AG04450 (cell line): ENCODE measurements at regions not wholly inside any gene's neighbourhood (a gene's known extent, or its start where the extent isn't known, plus 50 kb on each side); places are given as distances from the start of the nearest gene placed in this dataset.

ENCODE experiments used
- CTCF ChIA-PET: fragments of 300-600, 350-600 bp; formaldehyde crosslinking; extraction: SDS; loops from one replicate; lab custom pipeline; 2022; ENCODE audit warnings: antibody characterized with exemption, inconsistent platforms; lab: Charles Lee
- POLR2A ChIA-PET: fragments of 350-600 bp; formaldehyde crosslinking; extraction: SDS; loops from one replicate; lab custom pipeline; 2021; ENCODE audit warnings: antibody characterized with exemption, inconsistent platforms; lab: Yijun Ruan, JAX
- DNase-seq: peaks from one replicate; pipeline ENCODE4 v3.0.0-alpha.2; 2011; ENCODE audit warnings: low read depth, low spot score
- H3K27ac ChIP-seq: one replicate; pipeline ENCODE4 v1.5.1; 2012; ENCODE audit warnings: low read depth, low read length, control low read depth
- H3K27me3 ChIP-seq: one replicate; pipeline ENCODE4 v1.6.0; 2012; ENCODE audit warnings: low read length; ENCODE audit not compliant: control insufficient read depth, insufficient read depth
- H3K4me3 ChIP-seq: 2 replicates; pipeline ENCODE4 v1.5.1; 2011; ENCODE audit warnings: mild to moderate bottlenecking, low read depth, low read length, control low read depth
- H3K9me3 ChIP-seq: 2 replicates; pipeline ENCODE4 v1.5.1; 2012; ENCODE audit warnings: low read length; ENCODE audit not compliant: control insufficient read depth, insufficient read depth
- CTCF ChIP-seq: IDR thresholded peaks from 2 replicates; pipeline ENCODE4 v1.5.1; 2011; ENCODE audit warnings: low read depth, low read length, control low read depth, inconsistent platforms

GRCh38 chr18:27854631-27855030, 322.3 kb downstream of the CDH2 start:
- TF ChIP-seq CTCF: no peak
- Histone ChIP-seq H3K27ac (no peak overlapping the region), H3K4me3 (no peak overlapping the region), H3K27me3 (no peaks in the 10 kb centered on the region), H3K9me3 (no peaks in the 10 kb centered on the region)
- ChIA-PET CTCF (no interaction called here), POLR2A (no interaction called here)
- DNase-seq: no peak

GRCh38 chr18:27848336-27848735, 328.6 kb downstream of the CDH2 start:
- CTCF ChIA-PET: interaction anchor here (1.0 kb wide), 1 partner anchor 341 kb away, joined by 4 read pairs; no protein-coding TSS in a partner anchor
- Histone ChIP-seq H3K4me3 (no peak overlapping the region), H3K9me3 (no peaks in the 10 kb centered on the region), H3K27me3 (peaks cover 7% of the 10 kb centered on the region), H3K27ac (no peak overlapping the region)
- DNase-seq: no peak
- POLR2A ChIA-PET: no interaction called here
- no peak for TF ChIP-seq CTCF

- CTCF ChIA-PET: no interaction called here
- Histone ChIP-seq H3K4me3 (no peak overlapping the region), H3K9me3 (no peaks in the 10 kb centered on the region), H3K27ac (no peak overlapping the region), H3K27me3 (peaks cover 7% of the 10 kb centered on the region)
- no peak for TF ChIP-seq CTCF
- POLR2A ChIA-PET: no interaction called here
- DNase-seq: no peak
These were observed 329.5 kb downstream of the CDH2 start for GRCh38 chr18:27847412-27847811.

- Histone ChIP-seq H3K9me3 (no peaks in the 10 kb centered on the region), H3K27me3 (peaks cover 7% of the 10 kb centered on the region), H3K27ac (no peak overlapping the region), H3K4me3 (no peak overlapping the region)
- CTCF ChIA-PET: no interaction called here
- POLR2A ChIA-PET: no interaction called here
- no peak for TF ChIP-seq CTCF
- no peak for DNase-seq
These were observed 331.0 kb downstream of the CDH2 start for GRCh38 chr18:27845897-27846296.

GRCh38 chr18:27843783-27844777, 332.9 kb downstream of the CDH2 start:
- peaks cover 7% of the 10 kb centered on the region for H3K27me3 ChIP-seq
- no peaks in the 10 kb centered on the region for H3K9me3 ChIP-seq
- no peak for DNase-seq
- no peak overlapping the region for H3K4me3 ChIP-seq
- no peak for TF ChIP-seq CTCF
- POLR2A ChIA-PET: interaction anchor here (0.6 kb wide), 1 partner anchor 107 kb away, joined by 3 read pairs; no protein-coding TSS in a partner anchor
- CTCF ChIA-PET: no interaction called here
- H3K27ac ChIP-seq: no peak overlapping the region
